HAP-1 (cell line): ENCODE measurements at regions not wholly inside any gene's neighbourhood (a gene's known extent, or its start where the extent isn't known, plus 50 kb on each side); places are given as distances from the start of the nearest gene placed in this dataset.
"Not testable (repeated sequence)": the region's sequence is repeated elsewhere in the genome, so short reads cannot be mapped to it uniquely, and the experiment has no call there.

Experiments
- DNase-seq, 2 experiments: peaks; one replicate each; pipeline ENCODE4 v3.0.0-alpha.2; 2016 to 2020; ENCODE audit warnings: low spot score in 2 of 2
- H3K27me3 ChIP-seq: fragments of 250-450 bp; sonication (Bioruptor Pico); 2 replicates; pipeline ENCODE4 v1.5.1; 2020; ENCODE audit warnings: low read depth, mild to moderate bottlenecking, moderate library complexity
- H3K36me3 ChIP-seq: fragments of 250-450 bp; sonication (Bioruptor Pico); replicated peaks from 2 replicates; pipeline ENCODE4 v1.5.1; 2020; ENCODE audit warnings: mild to moderate bottlenecking
- H3K4me1 ChIP-seq: fragments of 250-450 bp; sonication (Bioruptor Pico); 2 replicates; pipeline ENCODE4 v1.5.1; 2020; ENCODE audit warnings: mild to moderate bottlenecking
- H3K4me3 ChIP-seq: fragments of 250-450 bp; sonication (Bioruptor Pico); 2 replicates; pipeline ENCODE4 v1.5.1; 2020; ENCODE audit warnings: mild to moderate bottlenecking, moderate library complexity
- H3K9me3 ChIP-seq: fragments of 250-450 bp; sonication (Bioruptor Pico); 2 replicates; pipeline ENCODE4 v1.5.1; 2020; ENCODE audit warnings: mild to moderate bottlenecking, moderate library complexity
- in situ Hi-C: fragments of 300-500 bp; cut with MboI; formaldehyde crosslinking; loops from 3 replicates; pipeline ENCODE4 v1.14.3; 2020; ENCODE audit warnings: low sequenced_read_pairs, inconsistent platforms, mixed read lengths

DNA sequence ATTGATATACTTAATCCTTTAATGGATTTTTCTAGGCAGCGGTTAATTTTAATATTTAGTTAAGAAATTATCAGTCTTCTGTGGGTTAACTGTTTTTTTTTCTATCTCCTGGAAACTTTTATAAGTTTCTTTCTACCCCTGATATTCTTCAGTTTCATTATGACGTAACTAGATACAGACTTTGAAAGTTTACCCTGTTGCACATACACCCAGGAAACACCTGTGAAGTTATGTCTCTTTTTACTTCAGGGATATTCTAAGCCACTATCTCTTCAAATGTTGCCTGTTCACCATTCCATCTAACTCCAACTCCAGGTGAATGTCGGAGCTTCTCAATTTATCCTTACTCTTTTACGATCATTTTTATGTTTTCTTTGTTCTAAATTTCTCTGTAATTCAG is 329.0 kb downstream of the ICE1 start:
- no peak for DNase-seq
- Histone ChIP-seq H3K4me3 (no peak overlapping the region), H3K4me1 (no peaks in the 10 kb centered on the region), H3K9me3 (no peaks in the 10 kb centered on the region), H3K27me3 (no peaks in the 10 kb centered on the region), H3K36me3 (no peaks in the 10 kb centered on the region)
- in situ Hi-C loops, result no loop called here

DNA sequence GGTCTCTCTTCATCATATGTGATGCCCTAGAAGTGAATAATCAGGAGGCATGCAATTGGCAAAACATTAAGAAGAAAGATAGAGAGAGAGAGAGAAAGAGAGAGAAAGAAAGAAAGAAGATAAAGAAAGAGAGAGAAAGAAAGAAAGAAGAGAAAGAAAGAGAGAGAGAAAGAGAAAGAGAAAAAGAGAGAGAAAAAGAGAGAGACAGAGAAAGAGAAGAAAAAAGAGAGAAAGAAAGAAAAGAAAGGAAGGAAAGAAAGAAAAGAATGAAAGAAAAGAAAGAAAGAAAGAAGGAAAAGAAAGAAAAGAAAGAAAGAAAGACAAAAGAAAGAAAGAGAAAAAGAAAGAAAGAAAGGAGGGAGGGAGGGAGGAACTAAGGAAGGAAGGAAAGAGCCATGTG is 318.9 kb downstream of the ICE1 start:
- DNase-seq, result no peak
- H3K4me1 ChIP-seq, result no peaks in the 10 kb centered on the region
- H3K27me3 ChIP-seq, result no peaks in the 10 kb centered on the region
- no peak overlapping the region for H3K4me3 ChIP-seq
- in situ Hi-C loops, result no loop called here
- H3K9me3 ChIP-seq, result no peaks in the 10 kb centered on the region
- no peaks in the 10 kb centered on the region for H3K36me3 ChIP-seq

- Histone ChIP-seq H3K4me3 (no peak overlapping the region), H3K4me1 (no peaks in the 10 kb centered on the region), H3K9me3 (no peaks in the 10 kb centered on the region), H3K27me3 (no peaks in the 10 kb centered on the region), H3K36me3 (no peaks in the 10 kb centered on the region)
- no peak for DNase-seq
- in situ Hi-C loops, result no loop called here
Observed at GRCh38 chr5:5739490-5739945, 317.0 kb downstream of the ICE1 start.

DNA sequence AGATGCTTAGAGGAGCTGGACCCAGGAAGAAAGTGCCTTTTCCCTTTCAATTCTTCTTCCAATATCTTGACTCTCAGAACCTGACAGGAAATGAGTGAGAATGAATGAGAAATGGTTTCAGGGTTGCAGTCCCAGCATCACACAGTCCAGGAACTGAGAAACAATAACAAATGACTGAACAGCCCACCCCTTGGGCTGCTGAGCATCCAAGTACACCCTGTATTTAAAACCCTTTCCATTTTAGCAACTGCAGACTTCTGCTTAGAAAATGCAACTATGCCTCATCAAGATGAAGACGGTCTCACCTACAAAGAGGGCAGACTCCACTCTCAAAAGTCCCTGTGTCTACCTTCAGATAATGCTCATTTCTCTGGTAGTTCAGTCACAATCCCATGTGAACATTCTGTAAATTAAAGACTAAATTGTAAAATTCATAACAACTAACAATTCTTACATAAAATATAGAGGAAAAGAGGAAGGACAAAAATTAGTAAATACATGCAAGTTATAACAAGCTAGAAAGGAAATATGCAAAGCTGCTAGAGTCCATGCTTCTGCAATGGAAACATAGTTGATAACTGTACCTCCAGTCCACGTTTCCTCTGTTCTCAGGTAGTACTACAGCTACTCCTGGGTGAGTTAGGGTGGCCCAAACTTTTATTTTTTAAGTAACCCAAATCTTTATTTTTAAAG is 316.5 kb downstream of the ICE1 start:
- H3K9me3 ChIP-seq, result no peaks in the 10 kb centered on the region
- DNase-seq, result no peak
- no peaks in the 10 kb centered on the region for H3K27me3 ChIP-seq
- H3K4me1 ChIP-seq, result no peaks in the 10 kb centered on the region
- no peak overlapping the region for H3K4me3 ChIP-seq
- no peaks in the 10 kb centered on the region for H3K36me3 ChIP-seq
- in situ Hi-C loops, result no loop called here

- Histone ChIP-seq H3K27me3 (no peaks in the 10 kb centered on the region), H3K4me3 (no peak overlapping the region), H3K36me3 (no peaks in the 10 kb centered on the region), H3K9me3 (no peaks in the 10 kb centered on the region), H3K4me1 (no peaks in the 10 kb centered on the region)
- no peak for DNase-seq
- in situ Hi-C loops, result no loop called here
Observed at GRCh38 chr5:5736007-5736406, 313.5 kb downstream of the ICE1 start.

- in situ Hi-C loops, H3K36me3 ChIP-seq, DNase-seq, H3K4me3 ChIP-seq, H3K9me3 ChIP-seq, H3K27me3 ChIP-seq, H3K4me1 ChIP-seq: not testable (repeated sequence)
Observed at GRCh38 chr5:5733058-5733457, 310.6 kb downstream of the ICE1 start.

- DNase-seq, result no peak
- Histone ChIP-seq H3K4me3 (no peak overlapping the region), H3K9me3 (no peaks in the 10 kb centered on the region), H3K36me3 (no peaks in the 10 kb centered on the region), H3K4me1 (no peaks in the 10 kb centered on the region), H3K27me3 (no peaks in the 10 kb centered on the region)
- in situ Hi-C loops, result no loop called here
Observed at GRCh38 chr5:5726401-5726800, 303.9 kb downstream of the ICE1 start.

- no peaks in the 10 kb centered on the region for H3K27me3 ChIP-seq
- no peaks in the 10 kb centered on the region for H3K36me3 ChIP-seq
- in situ Hi-C loops, result no loop called here
- H3K9me3 ChIP-seq, result no peaks in the 10 kb centered on the region
- H3K4me1 ChIP-seq, result no peaks in the 10 kb centered on the region
- DNase-seq, result no peak
- no peak overlapping the region for H3K4me3 ChIP-seq
Observed at GRCh38 chr5:5721881-5722280, 299.4 kb downstream of the ICE1 start.

DNA sequence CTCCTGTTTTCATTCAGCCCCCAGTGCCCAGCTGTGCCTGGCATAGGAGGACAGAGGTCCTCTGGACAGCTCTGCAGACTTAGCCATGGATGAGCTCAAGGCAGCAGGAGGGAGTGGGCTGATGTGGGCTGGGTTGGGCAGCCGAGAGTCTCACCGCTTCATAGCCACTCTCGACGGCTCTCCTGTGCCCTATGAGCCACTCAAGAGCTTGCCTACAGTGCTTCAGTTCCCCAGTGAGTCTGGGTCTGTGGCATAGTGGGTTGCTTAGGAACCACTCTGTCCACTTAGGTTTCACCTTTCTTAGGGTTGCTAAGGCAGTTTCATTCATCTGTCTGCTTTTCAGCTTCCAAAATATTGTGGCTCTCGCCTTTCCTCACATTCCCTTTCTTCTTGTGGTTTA is 296.8 kb downstream of the ICE1 start:
- in situ Hi-C loops, result no loop called here
- no peak for DNase-seq

GRCh38 chr5:5716665-5717064 is 294.2 kb downstream of the ICE1 start:
- in situ Hi-C loops, result no loop called here
- DNase-seq, result no peak
- no peaks in the 10 kb centered on the region for H3K27me3 ChIP-seq
- H3K4me3 ChIP-seq, result no peak overlapping the region
- no peaks in the 10 kb centered on the region for H3K4me1 ChIP-seq
- H3K36me3 ChIP-seq, result no peaks in the 10 kb centered on the region
- H3K9me3 ChIP-seq, result no peaks in the 10 kb centered on the region

More for the DNA sequence above, 296.8 kb downstream of the ICE1 start:
- no peaks in the 10 kb centered on the region for H3K36me3 ChIP-seq
- H3K4me1 ChIP-seq, result no peaks in the 10 kb centered on the region
- no peaks in the 10 kb centered on the region for H3K27me3 ChIP-seq
- no peaks in the 10 kb centered on the region for H3K9me3 ChIP-seq
- H3K4me3 ChIP-seq, result no peak overlapping the region

DNA sequence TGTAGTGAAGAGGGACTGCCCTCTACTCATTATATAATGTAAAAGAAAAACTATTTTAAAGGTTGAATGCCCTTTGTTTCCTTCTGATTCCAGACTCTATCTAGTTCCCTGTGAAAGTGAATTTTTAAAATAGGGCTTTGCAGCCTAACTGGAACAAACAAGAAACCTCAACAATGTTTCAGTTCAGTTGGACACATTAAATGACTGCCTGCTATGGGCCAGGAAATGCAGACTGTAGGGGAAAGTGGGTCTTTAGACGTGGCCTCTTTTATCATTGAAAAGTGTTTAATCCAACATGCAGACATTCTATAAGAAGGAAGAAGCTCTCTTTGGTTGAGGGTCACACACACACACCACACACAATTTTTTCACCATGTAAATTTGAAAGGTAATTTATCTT is 289.1 kb downstream of the ICE1 start:
- Histone ChIP-seq H3K36me3 (no peaks in the 10 kb centered on the region), H3K4me1 (no peaks in the 10 kb centered on the region), H3K27me3 (no peaks in the 10 kb centered on the region), H3K4me3 (no peak overlapping the region), H3K9me3 (no peaks in the 10 kb centered on the region)
- DNase-seq, result no peak
- in situ Hi-C loops, result no loop called here

- no peaks in the 10 kb centered on the region for H3K4me1 ChIP-seq
- no peaks in the 10 kb centered on the region for H3K27me3 ChIP-seq
- in situ Hi-C loops, result no loop called here
- H3K9me3 ChIP-seq, result no peaks in the 10 kb centered on the region
- H3K4me3 ChIP-seq, result no peak overlapping the region
- H3K36me3 ChIP-seq, result no peaks in the 10 kb centered on the region
- no peak for DNase-seq
Observed at GRCh38 chr5:5711112-5711511, 288.6 kb downstream of the ICE1 start.

- no peaks in the 10 kb centered on the region for H3K36me3 ChIP-seq
- DNase-seq, result no peak
- H3K4me3 ChIP-seq, result no peak overlapping the region
- H3K27me3 ChIP-seq, result no peaks in the 10 kb centered on the region
- in situ Hi-C loops, result no loop called here
- H3K9me3 ChIP-seq, result no peaks in the 10 kb centered on the region
- no peaks in the 10 kb centered on the region for H3K4me1 ChIP-seq
Observed at GRCh38 chr5:5710471-5710870, 288.0 kb downstream of the ICE1 start.

- Histone ChIP-seq H3K4me1 (no peaks in the 10 kb centered on the region), H3K4me3 (no peak overlapping the region), H3K9me3 (no peaks in the 10 kb centered on the region), H3K27me3 (no peaks in the 10 kb centered on the region), H3K36me3 (no peaks in the 10 kb centered on the region)
- in situ Hi-C loops, result no loop called here
- DNase-seq, result no peak
Observed at GRCh38 chr5:5708367-5708919, 286.0 kb downstream of the ICE1 start.

DNA sequence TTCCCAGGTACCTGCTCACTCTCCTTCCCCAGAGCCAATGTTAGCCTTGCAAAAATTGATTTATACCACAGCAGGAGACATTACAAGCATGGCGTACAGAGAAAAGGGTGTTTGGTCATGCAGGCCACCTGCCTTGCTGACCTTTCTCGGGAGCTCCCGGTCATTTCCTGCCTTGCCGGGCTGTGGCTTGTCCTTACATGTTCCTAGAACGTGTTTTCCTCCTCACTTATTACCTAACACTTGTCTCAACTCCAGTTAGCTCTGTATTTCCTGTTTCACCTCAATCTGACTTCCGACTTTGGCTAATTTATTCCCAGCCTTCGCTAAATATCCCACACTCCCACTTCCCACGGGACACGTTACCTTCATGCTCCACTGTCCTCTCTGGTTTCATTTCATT is 282.5 kb downstream of the ICE1 start:
- no peaks in the 10 kb centered on the region for H3K27me3 ChIP-seq
- H3K4me1 ChIP-seq, result no peaks in the 10 kb centered on the region
- H3K36me3 ChIP-seq, result no peaks in the 10 kb centered on the region
- in situ Hi-C loops, result no loop called here
- DNase-seq, result no peak
- no peaks in the 10 kb centered on the region for H3K9me3 ChIP-seq
- H3K4me3 ChIP-seq, result no peak overlapping the region
